ENCODE measurements at regions not wholly inside any gene's neighbourhood (a gene's known extent, or its start where the extent isn't known, plus 50 kb on each side); places are given as distances from the start of the nearest gene placed in this dataset.
"Not testable (repeated sequence)": the region's sequence is repeated elsewhere in the genome, so short reads cannot be mapped to it uniquely, and the experiment has no call there.

GRCh38 chr3:178096955-178097354 lies 439.3 kb upstream of the KCNMB2 start:
- no peak for DNase-seq

GRCh38 chr3:178097576-178097975 lies 438.7 kb upstream of the KCNMB2 start:
- no peak for DNase-seq

DNA sequence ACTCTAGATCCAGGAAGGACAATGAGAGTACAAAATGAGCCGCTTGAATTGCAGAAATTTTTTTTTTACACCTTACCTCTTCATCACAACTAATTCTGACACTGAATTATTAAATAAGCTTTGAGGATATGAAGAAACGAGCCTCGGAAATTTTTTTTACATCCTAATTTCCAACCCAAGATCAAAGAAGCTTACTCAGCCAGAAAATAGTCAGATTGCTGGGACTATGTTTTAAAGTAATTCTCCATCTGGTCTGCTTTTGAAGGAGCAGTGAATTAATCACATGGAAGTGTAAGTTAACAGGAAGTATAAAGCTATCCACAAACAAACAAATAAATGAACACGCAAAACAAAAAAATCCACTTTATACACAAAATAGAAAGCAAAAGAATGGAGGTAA lies 437.0 kb upstream of the KCNMB2 start:
- no peak for DNase-seq

DNA sequence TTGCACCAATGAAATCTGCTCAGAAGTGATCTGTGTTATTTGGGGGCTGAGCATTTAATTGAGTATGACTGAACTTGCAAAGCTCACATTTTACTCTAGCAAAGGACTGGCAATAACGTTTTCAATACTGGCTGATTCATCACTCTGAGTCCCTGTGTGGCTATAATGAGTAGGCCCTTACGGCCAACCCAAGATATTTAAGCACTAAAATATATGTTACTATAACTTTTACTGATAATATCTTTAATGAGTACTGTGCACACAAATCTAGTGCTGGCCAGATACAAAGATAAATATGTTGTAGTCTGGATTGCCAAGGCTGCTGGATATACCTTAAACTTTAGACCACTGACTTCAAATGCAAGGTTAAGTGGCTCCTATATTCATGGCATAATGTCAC lies 436.4 kb upstream of the KCNMB2 start:
- DNase-seq = no peak

- DNase-seq = no peak
Measured at GRCh38 chr3:178100908-178101307, 435.3 kb upstream of the KCNMB2 start.

DNA sequence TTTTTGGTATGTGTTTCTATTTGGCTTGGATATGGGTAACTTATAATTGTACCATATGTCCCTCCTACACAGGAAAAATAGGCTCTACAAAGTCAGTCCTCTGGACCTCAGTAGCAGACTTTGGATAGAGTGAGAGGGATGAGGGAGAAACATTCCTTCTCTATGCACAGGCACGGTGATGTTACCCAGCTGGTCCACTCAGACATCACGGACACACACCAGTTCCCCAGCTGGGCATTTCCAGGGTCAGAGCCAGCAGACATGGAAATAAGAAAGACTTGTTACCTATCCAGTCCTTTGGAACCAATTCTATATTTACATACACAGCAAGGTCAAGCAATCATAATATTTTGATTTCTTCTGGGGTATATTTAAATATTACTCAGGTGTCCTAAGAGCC lies 433.1 kb upstream of the KCNMB2 start:
- DNase-seq = no peak

GRCh38 chr3:178107804-178108203 lies 428.4 kb upstream of the KCNMB2 start:
- no peak for DNase-seq

DNA sequence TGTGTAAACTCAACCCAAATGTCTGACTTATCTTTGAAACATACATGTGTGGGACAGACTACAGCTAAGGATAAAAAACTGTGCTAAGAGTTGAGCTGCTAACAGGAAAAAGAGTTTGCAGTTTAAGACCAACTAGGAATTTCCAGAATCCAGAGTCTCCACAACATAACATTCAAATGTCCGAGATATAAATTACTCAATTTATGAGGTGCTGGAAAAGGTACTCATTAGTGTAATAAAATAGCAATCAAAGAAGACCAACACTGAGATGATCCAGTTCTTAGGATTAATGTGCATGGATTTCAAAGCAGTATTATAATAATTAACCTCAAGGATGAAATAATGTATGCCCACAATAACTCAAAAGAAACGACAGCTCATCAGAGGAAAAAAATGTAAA lies 426.5 kb upstream of the KCNMB2 start:
- DNase-seq = no peak

- DNase-seq = no peak
Measured at GRCh38 chr3:178112134-178112533, 424.1 kb upstream of the KCNMB2 start.

DNA sequence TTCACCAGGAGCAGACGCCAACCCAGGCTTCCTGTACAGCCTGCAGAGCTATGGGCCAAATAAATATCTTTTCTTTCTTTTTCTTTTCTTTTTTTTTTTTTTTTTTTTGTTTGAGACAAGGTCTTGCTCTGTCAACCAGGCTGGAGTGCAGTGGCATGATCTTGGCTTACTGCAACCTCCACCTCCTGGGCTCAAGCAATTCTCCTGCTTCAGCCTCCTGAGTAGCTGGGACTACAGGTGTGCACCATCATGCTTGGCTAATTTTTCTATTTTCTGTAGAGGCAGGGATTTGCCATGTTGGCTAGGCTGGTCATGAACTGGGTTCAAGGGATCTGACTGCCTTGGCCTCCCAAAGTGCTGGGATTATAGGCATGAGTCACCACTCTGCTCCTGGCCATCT lies 423.7 kb upstream of the KCNMB2 start:
- DNase-seq = not testable (repeated sequence)

DNA sequence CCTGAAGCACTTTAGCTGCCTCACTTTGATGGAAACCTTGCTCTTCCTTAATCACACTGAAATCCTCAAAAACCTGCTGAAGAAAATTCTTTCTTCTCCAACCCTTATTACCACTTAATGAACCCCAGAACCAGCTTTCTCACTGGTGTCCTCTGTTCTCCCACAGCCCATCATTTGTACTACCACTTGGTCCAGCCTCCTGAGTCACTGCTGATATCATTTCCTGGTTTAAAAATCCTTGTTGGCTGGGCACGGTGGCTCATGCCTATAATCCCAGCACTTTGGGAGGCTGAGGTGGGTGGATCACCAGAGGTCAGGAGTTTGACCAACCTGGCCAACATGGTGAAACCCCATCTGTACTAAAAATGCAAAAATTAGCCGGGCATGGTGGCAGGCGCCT lies 418.6 kb upstream of the KCNMB2 start:
- no peak for DNase-seq

- DNase-seq = not testable (repeated sequence)
Measured at GRCh38 chr3:178119608-178120295, 416.5 kb upstream of the KCNMB2 start.

- no peak for DNase-seq
Measured at GRCh38 chr3:178120367-178120766, 415.9 kb upstream of the KCNMB2 start.

GRCh38 chr3:178126686-178127085 lies 409.6 kb upstream of the KCNMB2 start:
- no peak for DNase-seq

GRCh38 chr3:178127221-178127620 lies 409.0 kb upstream of the KCNMB2 start:
- DNase-seq = no peak

DNA sequence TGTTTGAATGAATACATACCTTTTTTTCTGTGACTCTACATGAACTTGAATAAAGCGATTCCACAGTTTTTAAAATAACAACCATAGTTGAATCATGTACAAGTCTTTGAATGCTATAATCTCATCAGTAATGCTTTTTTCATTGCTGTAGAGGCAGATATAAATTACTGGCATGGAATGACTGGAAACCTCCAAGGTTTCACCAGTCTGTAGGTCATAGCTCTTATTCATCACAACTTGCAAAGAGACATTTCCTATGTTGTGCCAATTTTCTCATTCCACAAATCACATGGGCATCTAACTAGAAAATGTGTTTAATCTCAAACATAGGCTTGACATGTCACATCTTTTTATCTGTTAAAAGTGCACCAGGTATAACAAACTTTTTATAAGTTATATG lies 407.1 kb upstream of the KCNMB2 start:
- no peak for DNase-seq

DNA sequence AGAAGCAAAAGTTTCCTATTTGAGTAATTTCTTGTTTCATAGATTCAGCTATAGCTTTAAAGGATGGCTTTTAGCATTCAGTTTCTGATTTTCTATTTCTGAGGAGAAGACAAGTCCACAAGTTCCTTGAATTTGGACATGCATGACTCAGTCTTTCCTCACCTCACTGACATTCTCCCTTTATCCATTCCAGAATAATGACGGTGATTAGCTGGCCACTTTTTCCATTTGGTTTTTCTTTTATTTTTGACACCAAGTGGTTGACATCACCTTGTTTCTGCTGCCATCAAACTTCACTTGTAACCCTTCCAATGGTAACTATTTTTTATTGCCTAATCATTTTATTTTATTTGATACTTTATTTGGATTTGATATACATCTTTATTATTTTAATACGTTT lies 404.4 kb upstream of the KCNMB2 start:
- no peak for DNase-seq

- DNase-seq = no peak
Measured at GRCh38 chr3:178137206-178137605, 399.0 kb upstream of the KCNMB2 start.

DNA sequence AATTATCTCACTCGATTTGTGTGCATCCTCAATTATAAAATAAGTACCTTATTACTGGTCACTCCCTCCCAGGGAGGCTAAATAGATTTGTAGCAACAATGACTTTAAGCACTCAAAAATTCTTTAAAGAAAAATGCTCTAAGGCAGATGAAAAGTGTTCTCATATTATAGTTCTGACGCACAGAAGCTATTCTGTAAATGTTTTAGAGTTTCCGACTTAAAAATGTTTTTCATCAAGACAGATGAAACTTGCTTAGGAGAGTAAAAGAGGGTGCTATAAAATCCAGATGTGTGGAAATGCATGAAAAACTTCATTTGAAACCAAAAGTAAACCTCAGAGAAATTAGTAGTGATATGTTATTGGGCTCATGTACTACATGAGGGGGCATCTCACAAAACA lies 398.4 kb upstream of the KCNMB2 start:
- no peak for DNase-seq

GRCh38 chr3:178139116-178139515 lies 397.1 kb upstream of the KCNMB2 start:
- no peak for DNase-seq

- no peak for DNase-seq
Measured at GRCh38 chr3:178140531-178141304, 395.5 kb upstream of the KCNMB2 start.

- DNase-seq = not testable (repeated sequence)
Measured at GRCh38 chr3:178141305-178141684, 394.9 kb upstream of the KCNMB2 start.

DNA sequence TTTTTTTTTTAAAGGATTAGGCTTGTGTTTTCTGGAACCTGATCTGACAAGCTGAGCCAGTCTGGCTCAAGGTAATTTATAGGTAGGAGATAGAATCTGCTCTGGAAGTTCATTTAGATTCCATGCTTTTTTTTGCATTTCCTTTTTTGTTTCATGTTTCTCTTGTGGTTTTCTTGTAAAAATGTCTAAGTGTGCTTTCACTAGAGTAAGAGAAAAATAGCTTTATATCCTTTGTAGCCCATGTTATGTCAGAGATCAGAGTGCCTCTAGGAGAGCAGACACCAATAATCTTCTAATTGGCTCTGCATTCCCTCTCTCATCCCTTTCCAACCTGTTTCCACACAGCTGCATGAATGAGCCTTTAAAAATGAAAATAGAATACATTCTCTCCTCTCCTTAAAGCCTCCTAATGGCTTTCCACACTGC lies 389.8 kb upstream of the KCNMB2 start:
- no peak for DNase-seq

DNA sequence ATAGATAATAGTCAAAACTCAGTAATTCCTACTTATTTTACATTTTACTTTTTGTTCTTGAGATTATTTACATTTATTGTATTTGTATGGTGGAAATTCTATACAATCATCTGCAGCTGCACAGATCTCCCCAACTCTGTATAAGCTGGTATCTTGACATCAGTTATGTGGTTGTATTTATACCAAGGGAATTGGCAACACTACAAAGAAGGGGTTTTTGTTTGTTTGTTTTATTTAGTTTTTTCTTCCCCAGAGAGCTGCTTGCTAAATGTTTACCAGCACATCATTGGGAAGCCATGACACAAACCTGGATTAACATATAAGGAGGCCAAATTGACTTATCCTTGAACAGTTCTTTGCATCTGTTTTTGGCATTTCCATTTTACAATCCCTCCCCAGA lies 389.2 kb upstream of the KCNMB2 start:
- no peak for DNase-seq
